ENCODE measurements at regions not wholly inside any gene's neighbourhood (a gene's known extent, or its start where the extent isn't known, plus 50 kb on each side); places are given as distances from the start of the nearest gene placed in this dataset.

DNA sequence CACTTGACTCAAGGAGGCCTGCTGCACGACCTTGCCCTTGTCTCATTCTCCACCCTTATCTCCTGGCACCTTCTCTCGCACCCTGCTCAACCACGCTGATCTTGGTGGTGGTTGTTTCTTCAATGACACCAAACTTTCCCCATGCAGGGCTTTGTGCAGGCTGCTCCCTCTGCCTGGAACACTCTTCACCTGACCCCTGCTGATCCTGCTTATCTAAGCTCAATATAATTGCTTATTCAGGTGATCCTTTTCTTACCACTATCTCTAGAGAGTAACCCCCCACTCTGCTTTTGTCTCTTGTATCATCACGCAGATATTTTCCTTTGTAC lies 604.4 kb downstream of the BUD13 start:
- DNase-seq (ENCODE audit: low spot score) = no peak

DNA sequence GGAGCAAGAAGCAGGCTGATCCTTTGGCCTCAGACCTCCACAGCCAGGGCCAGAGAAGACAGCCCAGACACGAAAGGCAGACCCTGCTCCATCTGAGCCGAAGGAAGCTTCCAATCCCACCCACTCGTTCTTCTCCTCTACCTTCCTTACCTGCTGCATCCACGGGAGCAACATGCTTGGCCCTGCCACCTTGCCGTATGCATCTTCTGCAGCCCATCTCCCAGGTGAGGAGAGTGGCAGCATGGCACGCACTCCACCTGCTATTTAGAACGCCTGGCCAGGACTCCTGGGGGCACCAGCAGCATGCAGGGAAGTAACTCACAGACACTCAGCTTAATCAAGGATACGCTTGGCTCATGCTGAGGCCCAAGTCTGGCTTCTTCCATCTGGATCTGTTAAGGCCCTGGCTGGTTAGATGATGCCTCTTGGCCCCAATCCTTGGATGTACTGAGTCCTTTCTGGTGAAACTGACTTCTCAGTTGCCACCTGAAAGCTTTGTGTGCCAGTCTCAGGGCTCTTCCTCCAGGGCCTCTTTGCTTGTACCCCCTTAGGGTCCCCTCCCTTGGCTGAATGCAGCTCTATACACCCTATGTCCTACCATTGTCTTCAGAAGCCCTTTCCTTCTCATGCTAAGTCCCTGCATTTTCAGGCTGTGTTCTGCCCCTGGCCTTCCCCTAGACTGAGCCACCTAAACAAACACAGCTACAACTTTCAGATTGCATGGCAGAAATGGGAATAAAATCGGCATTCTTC lies 604.9 kb downstream of the BUD13 start:
- DNase-seq (ENCODE audit: low spot score) = no peak

DNA sequence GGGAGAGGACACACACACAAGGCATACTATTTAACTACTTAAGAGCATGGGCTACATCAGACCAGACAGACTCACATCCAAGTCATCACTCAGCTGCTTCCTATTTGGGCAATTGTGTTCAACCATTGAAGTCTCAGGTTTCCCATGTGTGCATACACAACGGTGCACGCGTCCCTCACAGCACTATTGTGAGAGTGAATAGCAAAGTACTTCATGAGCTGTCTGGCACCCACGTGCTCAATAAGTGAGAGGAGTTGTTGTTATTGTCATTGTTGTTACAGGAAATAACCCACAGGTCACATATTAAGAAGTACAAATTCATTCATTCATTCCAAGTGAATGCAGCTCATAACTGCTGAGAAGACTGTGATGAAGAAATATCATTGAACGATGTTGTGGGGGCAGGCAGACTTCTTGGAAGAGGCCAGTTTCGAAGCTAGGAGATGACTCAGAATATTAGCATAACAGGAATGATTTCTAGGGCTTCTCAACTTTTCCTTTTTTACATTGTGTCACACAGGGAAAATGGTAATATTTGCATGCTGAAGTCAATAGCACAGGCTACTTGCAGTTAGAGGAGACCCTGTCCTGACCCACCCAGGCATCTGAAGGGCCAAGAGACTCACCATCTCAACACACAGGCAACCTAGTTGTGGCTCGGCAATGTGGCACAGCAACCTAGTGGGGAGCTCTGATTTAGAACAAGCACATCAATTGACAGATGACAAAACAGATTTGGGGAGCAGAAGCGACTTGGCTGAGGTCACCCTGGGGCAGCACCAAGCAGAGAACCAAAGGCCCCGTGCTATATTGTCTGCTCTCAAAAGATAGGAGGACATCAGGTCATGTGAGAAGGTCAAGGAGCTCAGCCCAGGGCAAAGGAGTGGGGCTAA lies 606.0 kb downstream of the BUD13 start:
- no peak for DNase-seq (ENCODE audit: low spot score)

DNA sequence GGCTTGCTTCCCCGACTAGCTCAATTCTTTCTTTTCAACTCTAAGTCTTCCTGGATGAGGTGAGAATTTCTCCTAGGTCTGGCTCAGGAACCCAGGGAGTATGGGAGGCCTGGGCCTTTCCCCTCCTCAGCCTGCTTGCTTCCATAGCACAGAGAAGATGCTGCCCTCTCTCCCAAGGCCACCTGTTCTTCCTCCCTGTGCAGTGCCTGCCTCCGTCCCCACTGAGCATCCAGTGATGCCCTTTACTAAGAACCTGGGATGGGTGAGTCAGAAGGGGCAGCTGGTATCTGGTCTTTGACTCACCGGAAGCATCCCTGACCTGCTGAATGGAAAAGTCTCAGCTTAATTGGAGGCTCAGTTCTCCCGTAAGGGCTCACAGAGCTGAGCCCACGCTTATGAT lies 607.9 kb downstream of the BUD13 start:
- no peak for DNase-seq (ENCODE audit: low spot score)

DNA sequence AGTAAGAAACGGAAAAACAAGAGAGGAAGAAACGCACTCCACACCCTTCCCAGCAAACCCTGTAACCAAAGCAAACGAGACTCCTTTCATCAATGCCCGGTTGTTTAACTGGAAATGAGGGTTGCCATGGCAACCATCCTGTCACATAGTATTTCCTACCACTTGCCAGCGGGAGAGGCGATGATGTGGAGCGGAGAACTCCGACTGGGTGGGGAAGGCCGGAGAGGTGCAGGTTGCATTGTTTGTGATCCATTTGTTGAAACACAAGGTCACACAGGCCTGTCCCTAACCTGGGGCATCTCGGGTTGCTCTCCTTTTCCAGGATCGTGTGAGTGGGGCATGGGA lies 609.9 kb downstream of the BUD13 start:
- peak; percentile 4 for DNase-seq (ENCODE audit: low spot score)

DNA sequence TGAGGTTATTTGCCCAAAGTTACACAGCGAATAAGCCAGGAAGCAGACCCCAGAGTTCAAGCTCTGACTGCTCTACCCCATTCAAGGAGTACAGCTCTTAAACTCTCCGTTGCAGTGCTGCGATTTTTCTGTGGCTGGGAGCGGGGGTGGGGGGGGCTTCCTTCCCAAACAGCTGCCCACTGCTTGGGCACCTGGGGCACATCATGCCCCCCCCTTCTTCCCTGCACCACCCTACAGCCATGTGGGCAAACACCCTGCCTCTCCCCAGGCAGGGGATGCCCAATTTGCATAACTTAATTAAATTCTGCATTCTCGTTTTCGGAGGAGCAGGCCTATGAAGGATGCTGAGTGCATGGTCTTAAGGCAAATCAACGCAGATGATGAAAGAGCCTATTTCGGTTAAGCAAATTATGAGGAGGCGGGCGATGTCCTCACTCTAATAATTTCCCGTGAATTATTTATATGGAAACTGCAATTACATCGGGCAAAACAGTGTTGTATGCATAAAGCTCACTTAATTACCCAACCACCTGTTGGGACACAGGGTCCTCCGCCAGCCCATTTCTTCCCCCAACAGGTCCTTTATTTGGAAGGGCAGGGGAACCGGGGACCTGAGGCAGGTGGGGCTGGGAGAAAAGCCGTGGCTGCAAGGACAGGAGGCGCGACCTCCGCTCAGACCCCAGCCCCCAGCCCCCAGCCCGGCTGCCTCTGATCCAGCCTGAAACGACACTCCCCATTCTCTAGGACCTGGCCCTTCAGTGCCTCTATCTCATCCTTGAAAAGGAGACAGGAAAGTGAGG lies 610.5 kb downstream of the BUD13 start:
- DNase-seq (ENCODE audit: low spot score) = no peak

DNA sequence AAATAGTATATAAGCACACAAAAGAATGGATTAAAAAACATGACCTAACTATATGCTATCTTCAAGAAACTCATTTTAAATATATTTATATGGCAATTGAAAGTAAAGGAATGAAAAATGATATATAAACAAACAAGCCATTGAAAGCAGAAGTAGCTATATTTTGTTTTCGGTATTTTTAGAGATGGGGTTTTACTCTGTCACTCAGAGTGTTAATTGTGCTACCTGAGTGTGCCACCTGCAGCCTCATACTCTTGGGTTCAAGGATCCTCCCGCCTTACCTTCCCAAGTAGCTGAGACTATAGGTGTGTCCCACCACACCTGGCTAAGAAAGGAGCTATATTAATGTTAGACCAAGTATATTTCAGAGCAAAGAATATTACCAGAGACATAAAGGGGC lies 624.1 kb downstream of the BUD13 start:
- no peak for DNase-seq (ENCODE audit: low spot score)

DNA sequence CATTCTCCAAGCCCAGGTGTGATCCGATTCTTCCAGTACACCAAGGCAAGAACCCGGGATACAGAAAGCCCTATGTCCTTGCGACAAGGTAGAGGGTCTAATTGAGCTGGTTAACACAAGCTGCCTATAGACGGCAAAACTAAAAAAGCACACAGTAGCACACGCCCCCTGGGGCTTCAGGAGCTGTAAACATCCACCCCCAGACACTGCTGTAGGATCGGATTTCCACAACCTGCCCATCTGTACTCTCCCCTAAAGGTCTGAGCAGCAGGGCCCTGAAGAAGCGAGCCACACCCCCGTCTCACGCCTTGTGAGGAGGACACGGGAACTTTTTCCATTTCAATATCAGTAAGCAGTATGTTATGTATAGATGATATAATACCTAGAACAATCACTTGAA lies 624.7 kb downstream of the BUD13 start:
- no peak for DNase-seq (ENCODE audit: low spot score)

DNA sequence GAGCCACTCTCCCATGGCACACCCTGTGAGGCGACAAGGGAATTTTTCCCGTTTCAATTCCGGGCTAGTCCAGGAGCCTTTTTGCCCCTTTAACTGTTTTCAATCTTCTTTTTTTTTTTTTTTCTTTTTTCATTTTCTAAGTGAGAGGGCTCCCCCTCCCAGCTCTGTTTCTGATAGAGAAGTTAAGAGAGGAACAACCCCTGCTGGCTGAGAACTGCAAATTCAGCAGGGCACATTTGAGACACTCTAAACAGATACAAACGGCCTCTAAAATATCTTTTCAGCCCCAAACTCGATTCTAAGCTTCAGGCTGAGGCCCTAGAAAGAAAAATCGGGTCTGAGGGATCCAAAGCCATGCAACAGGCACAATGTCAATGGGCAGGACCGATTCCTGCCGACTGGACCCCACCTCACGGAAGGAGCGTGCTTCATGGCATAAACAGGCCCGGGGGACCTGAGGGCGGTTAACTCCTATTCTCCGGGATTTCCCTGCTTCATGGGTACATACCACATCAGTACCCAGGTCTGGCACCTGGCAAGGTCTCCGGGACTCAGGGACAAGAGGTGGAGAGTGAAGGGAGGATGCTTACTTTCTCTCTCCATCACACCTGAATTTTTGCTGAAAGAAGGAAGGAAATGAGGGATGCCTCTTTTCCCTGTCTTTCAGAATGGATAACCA lies 627.5 kb downstream of the BUD13 start:
- DNase-seq (ENCODE audit: low spot score) = no peak

DNA sequence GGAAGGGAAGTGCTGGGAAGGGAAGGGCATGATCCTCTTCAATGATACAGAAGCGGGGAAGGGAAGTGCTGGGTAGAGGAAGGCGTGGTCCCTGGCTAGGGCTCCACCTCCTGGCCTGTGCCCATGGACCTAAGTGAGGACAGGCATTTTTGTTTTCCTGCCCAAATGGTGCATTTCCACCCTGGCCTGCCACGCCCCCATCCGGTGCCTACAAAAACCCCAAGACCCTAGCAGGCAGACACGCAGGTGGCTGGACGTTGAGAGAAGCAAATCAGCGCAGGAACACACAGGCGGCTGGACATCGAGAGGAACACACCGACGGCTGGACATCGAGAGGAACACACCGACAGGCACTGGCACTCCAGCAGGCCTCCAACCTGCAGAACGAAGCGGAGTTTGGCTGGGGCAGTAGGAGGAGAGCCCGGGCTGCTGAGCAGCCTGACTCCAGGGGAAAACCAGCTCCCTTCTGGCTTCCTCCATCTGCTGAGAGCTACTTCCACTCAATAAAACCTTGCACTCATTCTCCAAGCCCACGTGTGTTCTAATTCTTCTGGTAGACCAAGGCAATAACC lies 628.3 kb downstream of the BUD13 start:
- no peak for DNase-seq (ENCODE audit: low spot score)

DNA sequence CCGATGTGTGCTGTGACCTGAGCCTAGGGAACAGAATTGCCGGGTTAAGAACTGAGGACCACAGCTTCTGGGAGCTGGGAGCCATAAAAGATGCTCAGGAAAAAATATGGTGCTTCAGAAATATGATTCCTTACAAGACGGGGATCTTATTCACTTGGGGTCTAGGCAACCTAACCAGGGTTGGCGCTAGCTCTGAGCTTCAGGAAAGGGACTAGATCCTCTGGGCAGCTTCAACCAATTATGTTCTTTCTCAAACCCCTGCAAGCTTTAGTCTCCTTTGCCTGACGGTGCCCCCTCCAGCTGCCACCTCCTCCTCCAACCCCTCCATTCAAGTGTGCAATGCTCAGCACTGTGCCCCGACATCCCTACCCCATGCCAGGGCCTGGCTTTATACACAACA lies 634.1 kb upstream of the CADM1 start:
- DNase-seq (ENCODE audit: low spot score) = no peak

DNA sequence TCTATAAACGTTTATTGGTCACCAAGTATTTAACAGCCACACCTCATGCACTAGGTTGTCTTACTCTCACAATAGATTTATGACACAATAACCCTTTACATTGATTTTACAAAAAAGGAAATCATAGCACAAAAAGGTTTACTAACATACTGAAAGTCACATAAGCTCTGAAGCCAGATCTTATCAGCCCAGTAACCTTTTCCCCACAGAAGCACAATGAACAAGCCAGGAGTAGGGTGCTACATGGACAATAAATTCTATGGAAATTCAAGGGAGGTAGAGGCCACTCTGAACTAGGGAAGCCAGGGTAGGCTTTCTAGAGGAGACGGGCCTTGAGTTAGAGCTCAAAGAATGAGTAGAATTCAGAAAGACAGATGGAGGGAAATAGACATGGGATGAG lies 633.5 kb upstream of the CADM1 start:
- DNase-seq (ENCODE audit: low spot score) = no peak

DNA sequence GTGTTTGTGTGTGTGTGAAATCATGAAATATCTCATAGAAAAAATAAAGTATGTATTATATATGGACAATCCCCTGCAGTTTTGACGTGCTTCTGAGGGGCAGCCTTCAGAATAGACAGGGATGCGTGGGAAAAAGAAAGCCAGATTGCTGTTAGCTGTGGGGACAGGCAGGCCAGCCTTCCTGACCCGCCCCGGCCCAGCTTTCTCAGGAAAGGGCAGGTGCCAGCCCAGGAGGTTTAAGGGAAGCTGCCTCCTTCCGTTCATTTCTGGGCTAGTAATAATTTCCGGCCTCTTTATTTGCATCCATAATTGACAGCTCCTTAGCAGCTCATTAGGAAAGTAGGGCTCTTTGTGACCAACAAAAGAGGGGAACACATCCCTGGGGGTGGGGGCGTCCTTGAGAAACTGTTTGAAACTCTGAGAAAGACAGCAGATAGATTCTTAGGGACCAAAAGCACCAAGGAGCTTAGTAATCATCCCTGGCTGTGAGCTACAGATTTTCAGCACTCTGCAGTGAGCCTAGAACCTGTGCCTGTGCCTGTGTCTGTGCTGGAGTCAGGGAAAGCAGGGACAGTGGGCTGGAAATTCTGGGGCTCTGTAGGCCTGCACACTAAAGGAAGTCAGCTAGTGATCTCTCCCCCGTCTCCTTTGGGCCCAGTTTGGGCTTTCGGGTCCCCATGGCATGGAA lies 632.9 kb upstream of the CADM1 start:
- no peak for DNase-seq (ENCODE audit: low spot score)

DNA sequence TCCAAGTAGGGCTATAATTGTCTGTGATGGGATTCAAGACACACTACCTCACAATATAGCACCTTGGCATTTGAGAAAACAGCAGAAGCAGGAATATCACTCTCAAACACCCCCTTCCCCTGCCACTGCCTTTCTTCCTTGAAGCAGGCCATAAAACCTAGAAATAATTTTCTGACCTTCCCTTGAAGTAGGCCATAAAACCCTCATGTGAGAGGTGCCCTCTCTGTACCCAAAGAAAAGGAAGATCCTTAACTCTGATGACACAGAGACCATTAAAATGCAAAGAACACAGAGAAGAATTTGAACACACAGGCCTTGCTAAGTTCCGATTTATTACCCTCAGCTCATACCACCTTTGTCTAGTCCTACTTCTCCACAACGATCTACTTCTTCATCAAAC lies 631.7 kb upstream of the CADM1 start:
- no peak for DNase-seq (ENCODE audit: low spot score)

DNA sequence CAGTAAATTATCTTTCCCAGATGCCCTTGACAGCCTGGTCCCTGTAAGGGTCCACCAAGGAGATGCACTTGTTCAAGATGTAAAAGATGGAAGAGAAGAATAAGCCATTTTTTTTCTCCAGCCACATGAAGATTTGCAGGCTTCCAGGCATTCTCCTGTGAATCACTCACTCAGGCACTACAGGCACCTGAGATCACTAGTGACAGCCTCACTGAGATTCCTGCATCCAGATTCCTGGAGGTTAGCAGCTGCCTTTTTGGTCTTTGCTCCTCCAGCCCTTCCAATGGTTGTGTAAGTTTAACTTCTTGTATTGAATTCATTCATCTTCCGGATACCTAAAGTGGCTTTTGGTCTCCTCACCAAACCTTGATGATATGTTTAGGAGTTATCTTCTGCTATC lies 630.2 kb upstream of the CADM1 start:
- no peak for DNase-seq (ENCODE audit: low spot score)

DNA sequence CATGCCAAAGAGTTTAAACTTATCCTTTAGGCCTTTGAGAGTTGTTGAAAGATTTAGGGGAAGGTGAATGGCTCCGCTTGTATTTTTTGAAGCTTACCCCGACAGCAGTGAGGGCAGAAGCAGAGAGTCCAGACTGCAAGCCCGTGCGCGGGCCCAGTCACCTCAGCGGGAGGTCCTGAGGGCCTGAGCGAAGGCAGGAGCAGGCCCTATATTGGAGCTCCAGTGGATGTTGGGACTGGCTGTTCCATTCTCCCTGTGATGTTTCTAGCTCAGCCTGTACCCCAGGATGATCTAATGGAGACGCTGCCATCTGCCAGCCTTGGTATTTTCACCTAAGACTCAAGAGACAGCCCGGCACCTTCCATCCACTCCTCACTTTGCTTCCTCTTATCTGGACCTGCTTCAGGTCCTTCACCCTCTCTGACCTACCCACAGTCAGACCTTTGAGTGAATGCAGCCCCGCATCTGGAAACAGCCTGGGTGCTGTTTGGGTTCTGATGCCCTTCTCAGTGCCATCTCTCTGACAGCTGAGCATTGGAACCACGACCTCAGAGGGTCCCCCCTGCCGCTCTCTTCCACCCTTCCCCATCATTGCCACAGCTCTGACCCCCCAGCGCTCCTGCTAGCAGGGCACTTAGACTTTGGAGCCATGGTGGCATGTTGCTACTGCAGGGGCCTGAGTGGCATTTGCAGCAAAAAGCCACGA lies 628.2 kb upstream of the CADM1 start:
- no peak for DNase-seq (ENCODE audit: low spot score)

DNA sequence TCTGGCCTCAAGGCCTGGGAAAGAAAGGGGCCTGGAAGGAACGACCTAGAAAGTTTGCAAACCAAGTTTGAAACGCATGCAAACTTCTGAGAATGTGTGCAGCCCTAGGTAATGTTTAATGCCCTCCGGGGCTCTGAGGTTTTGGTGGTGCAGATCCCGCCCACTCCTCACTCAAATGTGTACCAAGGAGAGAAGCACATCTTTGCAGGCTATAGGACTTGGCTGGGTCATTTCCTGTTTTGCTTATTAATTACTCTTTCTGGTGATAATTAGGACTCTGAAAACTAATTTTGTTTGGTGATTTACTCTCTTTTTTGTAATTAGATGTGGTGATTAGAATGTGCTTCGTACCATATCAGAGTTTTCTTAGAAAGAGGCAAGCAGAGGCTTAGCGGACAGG lies 625.9 kb upstream of the CADM1 start:
- DNase-seq (ENCODE audit: low spot score) = no peak

DNA sequence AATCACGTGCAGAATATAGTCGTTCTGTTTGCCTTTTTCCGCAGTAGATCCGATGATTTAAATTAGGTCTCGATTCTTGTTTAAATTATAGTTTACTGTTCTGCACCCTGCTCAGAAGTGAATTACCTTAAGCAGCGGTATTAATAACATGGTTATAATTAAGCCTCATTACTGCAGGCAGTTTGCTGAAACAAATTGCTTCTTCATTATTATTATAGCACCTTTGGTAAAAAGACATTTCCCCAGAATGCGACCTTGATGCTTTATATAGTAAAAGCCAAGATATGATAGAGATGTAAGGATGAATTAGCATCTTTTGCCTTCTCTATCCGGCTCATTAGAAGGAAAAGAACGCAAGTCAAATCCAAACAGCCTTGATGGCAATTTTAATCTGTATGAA lies 625.2 kb upstream of the CADM1 start:
- no peak for DNase-seq (ENCODE audit: low spot score)

DNA sequence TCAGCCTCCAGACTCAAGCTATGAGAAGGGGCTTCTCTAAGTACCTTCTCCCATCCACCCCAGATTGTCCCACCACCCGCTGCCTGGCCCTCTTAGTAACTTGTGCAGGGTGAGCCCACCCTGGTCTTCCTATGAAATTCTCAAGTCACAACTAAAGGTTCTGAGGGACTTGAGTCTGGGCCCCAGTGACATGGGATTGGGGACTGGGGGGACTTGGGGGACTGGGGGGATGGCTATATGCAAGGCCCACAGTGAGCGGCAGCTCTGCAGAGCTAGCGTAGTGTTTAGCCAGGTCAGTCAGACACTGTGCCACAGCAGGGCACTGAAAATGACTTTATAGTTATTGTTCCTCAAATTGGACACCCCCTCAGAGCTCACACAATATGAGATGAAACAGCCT lies 622.3 kb upstream of the CADM1 start:
- no peak for DNase-seq (ENCODE audit: low spot score)
